Muscle of leg (tissue), 3 donors: ENCODE measurements at regions not wholly inside any gene's neighbourhood (a gene's known extent, or its start where the extent isn't known, plus 50 kb on each side); places are given as distances from the start of the nearest gene placed in this dataset.

Experiments
- DNase-seq: peaks from one replicate; pipeline ENCODE4 v3.0.0; 2013
- H3K27ac ChIP-seq: one replicate; pipeline ENCODE4 v1.5.1; 2013; ENCODE audit warnings: mild to moderate bottlenecking, low read length, control low read depth
- H3K27me3 ChIP-seq: one replicate; pipeline ENCODE4 v1.6.1; 2013; ENCODE audit warnings: low read length; ENCODE audit not compliant: control insufficient read depth, insufficient read depth
- H3K36me3 ChIP-seq: one replicate; pipeline ENCODE4 v1.6.1; 2013; ENCODE audit warnings: low read length; ENCODE audit not compliant: control insufficient read depth, insufficient read depth
- H3K4me1 ChIP-seq: one replicate; pipeline ENCODE4 v1.6.1; 2013; ENCODE audit warnings: low read length; ENCODE audit not compliant: control insufficient read depth, insufficient read depth
- H3K4me3 ChIP-seq: one replicate; pipeline ENCODE4 v1.5.1; 2013; ENCODE audit warnings: low read length, control low read depth
- H3K9me3 ChIP-seq: replicated peaks from 2 replicates; pipeline ENCODE4 v1.6.1; 2013; ENCODE audit warnings: low read depth, low read length; ENCODE audit not compliant: control insufficient read depth
- WGBS: methylation state at CpG from one replicate; pipeline ENCODE4 v1.1.5; 2013; ENCODE audit warnings: missing lambda C conversion rate; ENCODE audit not compliant: insufficient coverage; 5-methylcytosine and 5-hydroxymethylcytosine counted together

DNA sequence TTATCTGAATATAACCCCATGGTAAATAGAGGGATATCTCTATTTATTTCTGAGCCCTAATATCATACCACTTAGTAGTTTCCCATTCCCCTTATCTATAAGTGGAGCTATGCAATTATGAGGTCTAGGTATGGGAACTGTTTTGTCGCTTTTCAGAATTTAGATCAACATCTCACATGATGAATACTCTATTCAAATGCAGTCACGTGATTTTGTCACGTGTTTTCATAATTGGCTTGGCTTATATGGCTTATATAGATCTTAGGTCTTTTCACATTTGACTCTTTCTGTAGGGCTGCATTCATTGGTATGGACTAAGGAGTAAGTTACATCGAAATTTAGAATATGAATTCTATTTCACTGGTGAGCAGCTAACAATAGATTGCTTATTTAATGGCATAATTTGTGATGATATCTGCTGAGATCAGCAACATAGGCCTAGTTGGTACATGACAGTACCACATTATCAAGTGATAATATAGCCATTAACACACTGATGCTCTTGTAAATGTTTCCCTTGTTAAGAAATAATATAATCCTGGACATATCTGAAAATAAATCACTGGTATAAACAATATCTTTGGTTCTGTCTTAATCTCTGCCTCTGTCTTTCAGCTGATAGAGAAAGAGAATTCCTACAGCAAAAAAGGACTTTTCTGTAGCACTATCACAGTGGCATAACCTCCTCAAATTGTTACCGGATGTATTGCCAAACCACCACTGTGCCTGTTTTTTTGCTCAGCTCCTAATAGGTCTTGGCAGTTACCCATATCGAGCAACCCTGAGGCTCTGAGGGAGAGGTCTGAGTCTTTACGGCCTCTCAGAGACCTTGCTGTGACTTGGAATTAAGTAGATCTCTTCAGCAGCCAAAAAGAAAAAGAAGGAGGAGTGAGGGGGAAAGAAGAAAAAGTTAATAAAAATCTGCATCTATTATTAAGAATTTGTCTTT lies 357.1 kb downstream of the ZPLD1 start:
- H3K27me3 ChIP-seq = no peaks in the 10 kb centered on the region

DNA sequence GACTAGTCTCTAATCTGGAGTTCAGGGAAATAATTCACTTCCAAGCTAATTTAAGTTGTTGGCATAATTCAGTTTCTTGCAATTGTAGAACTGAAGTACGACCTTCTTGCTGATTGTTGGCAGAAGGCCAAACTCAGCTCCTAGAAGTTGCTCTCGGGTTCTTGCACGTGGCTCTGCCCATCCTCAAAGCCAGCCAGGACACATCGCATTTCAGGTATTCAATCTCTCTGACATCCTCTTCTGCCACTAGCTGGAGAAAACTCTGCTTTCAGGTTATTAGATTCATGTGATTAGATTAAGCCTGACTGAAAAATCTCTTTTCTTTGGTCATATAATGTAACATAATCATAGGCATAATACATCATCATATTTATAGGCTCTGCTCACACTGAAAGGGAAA lies 362.0 kb downstream of the ZPLD1 start:
- no peak overlapping the region for H3K4me3 ChIP-seq
- no peaks in the 10 kb centered on the region for H3K9me3 ChIP-seq
- peak; percentile 10 for DNase-seq
- WGBS = no CpG with 5 or more reads among the region's 4 CpGs
- H3K4me1 ChIP-seq = no peaks in the 10 kb centered on the region
- no peak overlapping the region for H3K27ac ChIP-seq
- no peaks in the 10 kb centered on the region for H3K36me3 ChIP-seq
- H3K27me3 ChIP-seq = no peaks in the 10 kb centered on the region

More for the DNA sequence above, 357.1 kb downstream of the ZPLD1 start:
- H3K4me1 ChIP-seq = no peaks in the 10 kb centered on the region
- DNase-seq = peak; percentile 7
- no peaks in the 10 kb centered on the region for H3K9me3 ChIP-seq
- 20% methylated on average over 1 of the region's 7 CpGs for WGBS
- no peak overlapping the region for H3K4me3 ChIP-seq
- H3K36me3 ChIP-seq = no peaks in the 10 kb centered on the region
- no peak overlapping the region for H3K27ac ChIP-seq

DNA sequence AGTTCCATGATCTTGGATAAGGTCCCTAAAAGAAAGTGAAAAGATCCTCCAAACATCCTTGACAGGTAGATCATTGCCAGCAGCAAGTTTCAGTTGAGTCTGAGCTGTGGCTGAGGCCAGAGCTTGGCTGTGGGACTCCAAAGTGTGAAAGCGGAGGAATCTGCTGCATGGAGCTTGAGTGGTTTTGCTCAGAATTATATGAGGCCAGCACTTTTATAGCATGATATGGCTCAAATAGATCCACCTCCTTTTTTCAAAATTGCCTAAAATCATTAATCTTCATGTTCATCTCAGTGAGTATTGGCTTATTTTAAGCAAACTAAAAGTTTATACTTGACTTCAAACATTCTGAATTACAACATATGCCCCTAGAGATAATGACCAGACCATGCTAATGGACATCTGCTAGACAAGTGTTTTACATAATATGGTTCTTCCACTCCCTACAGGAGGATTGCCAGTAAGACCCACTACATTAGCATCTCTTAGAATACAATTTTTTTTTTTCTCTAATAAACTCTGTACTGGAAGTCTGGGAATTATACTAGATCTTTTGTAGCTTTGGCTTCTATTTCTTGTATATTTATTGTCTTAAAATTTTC lies 368.1 kb downstream of the ZPLD1 start:
- Histone ChIP-seq H3K36me3 (no peaks in the 10 kb centered on the region), H3K4me3 (no peak overlapping the region), H3K4me1 (no peaks in the 10 kb centered on the region), H3K9me3 (no peaks in the 10 kb centered on the region), H3K27me3 (no peaks in the 10 kb centered on the region), H3K27ac (no peak overlapping the region)
- WGBS = no CpG with 5 or more reads among the region's 1 CpG
- DNase-seq = peak; percentile 69

DNA sequence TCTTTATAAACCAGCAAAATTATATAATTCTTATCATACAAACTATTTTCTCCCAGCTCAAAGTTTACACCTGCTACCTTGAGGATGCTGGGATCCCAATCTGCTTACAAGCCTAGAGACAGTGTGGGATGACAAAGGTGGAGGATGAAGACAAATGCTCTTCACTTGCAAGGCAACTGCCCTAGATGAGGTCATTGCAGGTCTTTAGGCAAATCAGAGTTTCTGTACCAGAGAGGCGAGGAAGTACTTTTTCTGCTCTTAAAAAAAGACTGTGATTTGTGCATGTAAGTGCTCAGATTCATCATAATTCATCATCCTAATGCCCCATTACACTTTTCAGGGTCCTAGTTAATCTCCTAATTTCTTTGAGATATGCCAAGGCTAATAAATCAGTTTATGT lies 376.1 kb downstream of the ZPLD1 start:
- Histone ChIP-seq H3K36me3 (no peaks in the 10 kb centered on the region), H3K4me3 (no peak overlapping the region), H3K4me1 (no peaks in the 10 kb centered on the region), H3K9me3 (no peaks in the 10 kb centered on the region), H3K27ac (no peak overlapping the region), H3K27me3 (no peaks in the 10 kb centered on the region)
- WGBS = no CpG with 5 or more reads among the region's 1 CpG
- no peak for DNase-seq

DNA sequence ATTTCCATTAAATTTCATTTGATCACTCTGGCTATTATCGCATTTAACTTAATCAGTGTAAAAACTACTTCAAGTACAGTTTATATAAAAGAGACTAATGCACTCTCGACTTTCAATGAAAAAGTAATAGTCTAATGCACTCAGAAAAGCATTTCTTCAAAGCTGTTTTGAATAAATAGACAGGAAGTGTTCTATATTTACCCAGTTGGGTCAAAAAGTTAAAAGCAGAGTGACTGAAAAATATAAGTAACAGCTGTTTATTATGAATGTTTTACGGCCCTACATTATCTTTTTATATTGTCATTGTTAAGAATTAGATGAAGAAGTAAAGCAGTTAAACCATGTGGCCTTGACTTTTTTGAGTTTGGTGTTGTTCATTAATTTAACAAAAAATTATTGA lies 391.8 kb downstream of the ZPLD1 start:
- Histone ChIP-seq H3K4me3 (no peak overlapping the region), H3K9me3 (peaks cover 2% of the 10 kb centered on the region), H3K36me3 (no peaks in the 10 kb centered on the region), H3K27me3 (no peaks in the 10 kb centered on the region), H3K27ac (no peak overlapping the region), H3K4me1 (no peaks in the 10 kb centered on the region)
- DNase-seq = no peak
- WGBS = no CpG with 5 or more reads among the region's 3 CpGs

DNA sequence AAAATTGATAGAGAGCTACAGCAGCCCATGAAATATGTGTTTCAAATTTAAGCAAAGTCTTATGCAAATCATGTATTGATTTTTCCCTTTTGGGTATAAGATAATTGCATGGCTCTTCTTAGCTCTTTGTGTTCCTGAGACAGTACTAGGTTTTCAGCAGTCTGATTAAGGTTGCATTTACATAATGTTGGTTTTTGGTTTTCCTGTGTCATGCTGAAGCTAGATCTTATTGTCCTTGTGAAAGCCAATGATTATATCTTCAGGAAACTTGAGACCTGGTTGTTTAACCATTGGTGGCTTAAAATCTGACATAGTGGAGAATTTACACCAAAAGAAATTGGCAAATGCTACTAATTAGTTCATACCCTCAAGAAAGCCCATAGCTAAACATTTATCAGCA lies 392.6 kb downstream of the ZPLD1 start:
- Histone ChIP-seq H3K36me3 (no peaks in the 10 kb centered on the region), H3K27me3 (no peaks in the 10 kb centered on the region), H3K9me3 (peaks cover 2% of the 10 kb centered on the region), H3K4me3 (no peak overlapping the region), H3K4me1 (no peaks in the 10 kb centered on the region), H3K27ac (no peak overlapping the region)
- DNase-seq = no peak

DNA sequence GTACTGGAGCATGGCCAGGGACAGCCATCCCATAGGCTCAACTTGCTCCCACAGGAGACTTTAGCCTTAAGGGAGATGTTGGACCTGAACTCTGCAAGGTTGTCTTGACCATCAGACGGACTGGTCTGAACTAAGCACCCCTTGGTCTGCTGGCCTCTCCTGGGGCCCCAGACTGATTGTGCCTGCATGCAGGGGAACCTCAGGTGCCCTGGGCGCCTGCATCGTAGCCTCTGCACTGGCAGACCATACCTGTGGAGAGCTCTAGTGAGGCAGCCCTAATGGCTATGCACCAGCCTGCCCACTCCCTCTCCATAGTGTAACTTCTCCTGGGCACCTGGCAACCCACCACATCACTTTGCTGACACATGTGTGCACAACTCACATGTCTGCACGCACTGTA lies 395.6 kb downstream of the ZPLD1 start:
- Histone ChIP-seq H3K4me3 (no peak overlapping the region), H3K36me3 (no peaks in the 10 kb centered on the region), H3K9me3 (no peaks in the 10 kb centered on the region), H3K27me3 (no peaks in the 10 kb centered on the region), H3K4me1 (no peaks in the 10 kb centered on the region), H3K27ac (no peak overlapping the region)
- WGBS = 87% methylated on average over 4 of the region's 4 CpGs
- DNase-seq = no peak

DNA sequence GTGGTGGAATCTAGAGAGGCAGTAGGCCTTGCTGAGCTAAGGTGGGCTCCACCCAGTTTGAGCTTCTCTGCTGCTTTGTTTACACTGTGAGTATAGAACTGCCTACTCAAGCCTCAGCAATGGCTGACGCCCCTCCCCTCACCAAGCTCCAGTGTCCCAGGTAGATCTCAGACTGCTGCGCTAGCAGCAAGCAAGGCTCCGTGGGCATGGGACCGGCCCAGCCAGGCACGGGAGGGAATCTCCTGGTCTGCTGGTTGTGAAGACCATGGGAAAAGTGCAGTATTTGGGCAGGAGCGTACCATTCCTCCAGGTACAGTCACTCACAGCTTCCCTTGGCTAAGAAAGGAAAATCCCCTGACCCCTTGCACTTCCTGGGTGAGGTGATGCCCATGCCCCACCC lies 407.1 kb downstream of the ZPLD1 start:
- H3K27me3 ChIP-seq = no peaks in the 10 kb centered on the region
- DNase-seq = no peak
- no peak overlapping the region for H3K4me3 ChIP-seq
- no peaks in the 10 kb centered on the region for H3K9me3 ChIP-seq
- WGBS = 50% methylated on average over 2 of the region's 6 CpGs
- no peaks in the 10 kb centered on the region for H3K36me3 ChIP-seq
- no peaks in the 10 kb centered on the region for H3K4me1 ChIP-seq
- H3K27ac ChIP-seq = no peak overlapping the region

DNA sequence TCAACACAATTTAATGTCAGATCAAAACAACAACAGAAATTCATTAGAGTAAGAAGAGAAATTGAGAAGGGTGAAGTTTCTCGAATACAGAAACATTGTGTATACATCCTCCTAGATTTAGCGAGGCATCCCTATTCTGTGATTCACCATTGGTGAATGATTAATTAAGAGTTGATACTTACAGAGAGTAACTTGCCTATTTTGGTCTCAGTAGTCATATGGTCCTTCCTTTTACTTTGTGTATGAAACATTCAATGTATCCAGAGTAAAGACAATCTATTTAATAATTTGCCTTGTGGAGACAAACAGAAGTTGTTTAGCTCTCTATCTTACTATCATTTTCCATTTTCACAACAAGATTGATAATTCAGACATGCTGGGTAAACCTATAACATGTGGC lies 432.0 kb downstream of the ZPLD1 start:
- Histone ChIP-seq H3K4me3 (no peak overlapping the region), H3K9me3 (no peaks in the 10 kb centered on the region), H3K36me3 (no peaks in the 10 kb centered on the region), H3K4me1 (no peaks in the 10 kb centered on the region), H3K27me3 (no peaks in the 10 kb centered on the region), H3K27ac (no peak overlapping the region)
- no peak for DNase-seq
- WGBS = no CpG with 5 or more reads among the region's 2 CpGs

DNA sequence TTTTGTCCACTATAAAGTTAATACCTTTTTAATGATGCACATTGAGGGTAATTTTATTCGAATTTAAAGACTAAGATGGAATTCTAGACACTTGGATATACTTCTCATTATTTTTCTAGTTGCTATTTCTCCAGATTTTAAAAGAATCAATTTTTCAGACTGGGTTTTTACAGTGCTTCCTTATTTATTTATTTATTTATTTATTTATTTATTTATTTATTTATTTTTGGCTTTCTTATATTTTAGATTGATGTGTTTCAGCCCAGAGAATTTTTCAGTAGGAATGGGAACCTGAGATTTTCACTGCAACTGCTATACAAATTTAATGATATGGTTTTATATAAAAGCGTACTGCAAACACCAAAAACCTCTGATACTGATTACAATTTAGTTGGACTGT lies 448.7 kb downstream of the ZPLD1 start:
- H3K9me3 ChIP-seq = no peaks in the 10 kb centered on the region
- no peaks in the 10 kb centered on the region for H3K27me3 ChIP-seq
- H3K4me3 ChIP-seq = no peak overlapping the region
- no peak for DNase-seq
- no peaks in the 10 kb centered on the region for H3K36me3 ChIP-seq
- no CpG with 5 or more reads among the region's 2 CpGs for WGBS
- H3K27ac ChIP-seq = no peak overlapping the region
- no peaks in the 10 kb centered on the region for H3K4me1 ChIP-seq
